HG03354 (cell line): ENCODE measurements at regions not wholly inside any gene's neighbourhood (a gene's known extent, or its start where the extent isn't known, plus 50 kb on each side); places are given as distances from the start of the nearest gene placed in this dataset.
"Not testable (repeated sequence)": the region's sequence is repeated elsewhere in the genome, so short reads cannot be mapped to it uniquely, and the experiment has no call there.

ENCODE experiments used
- ATAC-seq: cut with Tn5 transposase; IDR thresholded peaks from one replicate; pipeline ENCODE4 v1.9.1; 2021; ENCODE audit warnings: mild to moderate bottlenecking; ENCODE audit not compliant: unreplicated experiment, poor library complexity, severe bottlenecking

- ATAC-seq: peak; percentile 95
These were observed 75.6 kb upstream of the UXS1 start for GRCh38 chr2:106269591-106270291.

- no peak for ATAC-seq
These were observed 73.9 kb upstream of the UXS1 start for GRCh38 chr2:106267997-106268396.

DNA sequence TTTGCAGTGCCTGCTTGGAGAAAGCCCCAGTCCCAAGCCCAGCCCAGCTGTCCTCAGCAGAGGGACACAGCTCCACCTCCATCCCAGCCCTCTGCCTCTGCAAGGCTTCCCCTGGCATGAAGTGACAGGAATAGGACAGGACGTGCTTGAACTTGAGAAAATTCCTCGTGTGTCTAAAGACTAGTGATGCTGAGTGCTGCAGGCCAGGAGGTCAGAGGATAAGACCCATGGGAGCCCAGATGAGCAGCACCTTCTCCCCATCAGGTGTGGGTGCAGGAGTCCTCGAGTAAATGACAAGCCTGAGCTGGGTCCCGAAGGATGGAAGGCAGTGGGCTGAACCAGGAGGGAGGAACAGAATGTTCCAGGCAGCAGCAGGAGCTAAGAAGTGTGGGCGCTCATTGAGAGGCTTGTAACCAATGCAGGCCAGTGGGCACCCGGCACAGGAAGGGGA is 67.8 kb upstream of the UXS1 start:
- no peak for ATAC-seq

DNA sequence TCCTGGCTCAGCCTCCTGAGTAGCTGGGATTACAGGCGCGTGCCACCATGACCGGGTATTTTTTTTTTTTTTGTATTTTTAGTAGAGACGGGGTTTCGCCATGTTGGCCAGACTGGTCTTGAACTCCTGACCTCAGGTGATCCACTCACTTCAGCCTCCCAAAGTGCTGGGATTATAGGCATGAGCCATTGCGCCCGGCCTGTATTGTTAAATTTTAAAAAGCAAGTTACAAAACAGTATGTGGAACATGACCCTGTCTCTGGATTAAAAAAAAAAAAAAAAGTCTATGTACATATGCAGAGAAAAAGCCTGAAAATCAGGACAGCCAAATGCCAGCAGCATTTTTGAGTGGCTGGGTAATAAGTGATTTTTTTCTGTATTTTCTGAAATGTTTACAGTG is 64.8 kb upstream of the UXS1 start:
- not testable (repeated sequence) for ATAC-seq

DNA sequence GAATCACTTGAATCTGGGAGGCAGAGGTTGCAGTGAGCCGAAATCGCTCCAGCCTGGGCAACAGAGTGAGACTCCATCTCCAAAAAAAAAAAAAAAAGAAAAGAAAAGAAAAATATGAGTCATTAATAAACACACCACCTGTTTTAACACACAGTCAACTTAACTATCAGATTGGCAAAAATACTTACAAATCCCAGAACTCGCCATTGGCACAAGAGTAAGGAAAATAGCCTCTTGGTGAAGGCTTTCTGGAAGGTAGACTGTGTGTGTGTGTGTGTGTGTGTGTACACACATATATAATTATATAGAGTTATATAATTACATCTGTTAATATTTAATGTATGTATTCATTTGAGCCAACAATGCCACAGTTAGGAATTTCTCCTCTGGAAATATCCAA is 63.7 kb upstream of the UXS1 start:
- no peak for ATAC-seq

- no peak for ATAC-seq
These were observed 63.0 kb upstream of the UXS1 start for GRCh38 chr2:106257135-106257534.

DNA sequence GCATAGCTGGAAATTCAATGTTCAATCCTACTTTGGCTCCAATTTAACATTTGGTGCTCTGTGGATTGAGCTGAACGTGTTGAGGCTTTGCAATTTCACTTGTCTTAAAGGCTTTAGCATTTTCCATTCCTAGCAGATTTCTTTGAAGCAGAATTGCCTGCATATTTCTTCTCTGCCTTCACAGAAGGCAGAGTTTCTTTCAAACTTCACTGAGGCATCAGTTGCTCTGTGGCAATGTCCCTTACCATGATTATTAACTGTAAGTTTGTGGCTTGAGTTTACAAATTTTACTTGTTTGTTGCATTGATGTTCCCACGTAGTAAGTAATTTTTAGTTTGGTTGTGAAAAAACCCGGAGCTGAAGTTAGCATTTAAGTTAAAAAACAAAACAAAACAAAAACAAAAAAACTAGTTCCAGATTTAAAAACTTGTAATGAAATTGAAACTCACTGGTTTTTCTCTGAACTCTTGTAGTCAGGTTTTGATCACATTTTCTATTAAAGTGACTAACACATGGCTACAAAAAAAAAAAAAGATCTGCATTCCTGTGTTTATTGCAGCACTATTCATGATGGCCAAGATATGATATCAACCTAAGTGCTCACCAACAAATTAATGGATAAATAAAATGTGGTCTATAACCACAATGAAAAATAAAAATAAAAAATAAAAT is 55.2 kb upstream of the UXS1 start:
- ATAC-seq: not testable (repeated sequence)

- not testable (repeated sequence) for ATAC-seq
These were observed 54.5 kb upstream of the UXS1 start for GRCh38 chr2:106248548-106249151.
